Medulla oblongata (tissue), 1 donor: ENCODE measurements at regions not wholly inside any gene's neighbourhood (a gene's known extent, or its start where the extent isn't known, plus 50 kb on each side); places are given as distances from the start of the nearest gene placed in this dataset.

Experiments used
- DNase-seq: peaks from one replicate; pipeline ENCODE4 v3.0.0-alpha.2; 2015; ENCODE audit errors: extremely low spot score

GRCh38 chr2:103734911-103735310, 973.1 kb downstream of the TMEM182 start:
- DNase-seq: no peak

- DNase-seq: no peak
Measured at GRCh38 chr2:103738108-103738507, 976.3 kb downstream of the TMEM182 start.

- no peak for DNase-seq
Measured at GRCh38 chr2:103738606-103739005, 976.8 kb downstream of the TMEM182 start.

DNA sequence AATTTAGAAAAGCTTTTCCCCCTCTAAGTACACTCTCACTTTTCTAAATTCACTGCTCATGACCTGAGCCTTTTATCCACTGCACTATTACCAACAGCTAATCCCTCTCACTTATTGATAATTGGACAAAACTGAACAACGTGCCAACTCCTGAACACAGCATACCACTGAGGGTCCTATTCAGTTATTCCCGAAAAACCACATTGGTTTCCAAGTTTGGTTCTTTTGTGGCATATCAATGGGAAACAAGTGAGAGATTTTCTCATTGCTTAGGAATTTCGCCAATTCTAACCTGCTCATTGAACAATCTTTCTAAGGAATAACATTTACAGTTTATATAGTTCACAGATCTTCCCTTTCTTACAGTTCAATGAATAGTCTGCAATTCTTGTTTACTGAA, 977.4 kb downstream of the TMEM182 start:
- no peak for DNase-seq

DNA sequence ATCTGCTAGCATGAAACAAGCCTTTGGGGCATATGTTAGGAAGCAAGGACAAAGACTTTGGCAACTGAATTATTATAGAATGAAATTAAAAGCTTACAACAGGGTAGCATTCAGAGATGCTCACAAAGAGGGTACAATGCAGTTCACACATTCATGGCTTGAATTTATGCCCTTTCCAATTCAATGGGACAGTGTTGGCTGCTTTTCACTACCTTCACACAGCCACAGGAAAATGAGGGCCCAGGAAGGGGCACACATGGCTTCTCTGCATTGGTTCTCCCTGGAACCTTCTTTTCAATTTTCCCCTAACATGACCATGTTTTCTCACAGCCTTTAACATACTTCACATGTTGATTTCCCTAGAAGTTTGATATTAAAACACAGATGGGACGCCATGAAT, 978.1 kb downstream of the TMEM182 start:
- DNase-seq: peak; percentile 2

- DNase-seq: no peak
Measured at GRCh38 chr2:103740631-103741030, 978.8 kb downstream of the TMEM182 start.

GRCh38 chr2:103743195-103743594, 981.4 kb downstream of the TMEM182 start:
- DNase-seq: no peak

DNA sequence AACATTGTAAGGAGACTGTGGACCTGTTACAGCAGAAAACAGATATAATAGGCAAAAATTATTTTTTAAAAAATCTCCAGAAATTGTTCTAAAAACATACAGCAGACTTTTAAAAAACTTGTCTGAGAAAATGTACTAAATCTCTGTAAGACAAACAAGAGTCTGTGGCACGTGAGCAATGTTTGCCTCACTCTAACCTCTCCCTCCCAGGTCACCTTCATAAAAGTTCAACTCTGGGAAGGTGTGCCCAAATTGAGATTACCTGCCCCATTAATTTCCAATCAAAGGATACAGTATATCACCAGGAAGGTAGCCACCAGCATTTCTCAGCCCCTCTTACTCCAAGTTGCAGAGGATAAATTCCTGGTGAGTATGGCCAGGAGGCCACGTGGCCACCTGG, 992.7 kb downstream of the TMEM182 start:
- DNase-seq: no peak

DNA sequence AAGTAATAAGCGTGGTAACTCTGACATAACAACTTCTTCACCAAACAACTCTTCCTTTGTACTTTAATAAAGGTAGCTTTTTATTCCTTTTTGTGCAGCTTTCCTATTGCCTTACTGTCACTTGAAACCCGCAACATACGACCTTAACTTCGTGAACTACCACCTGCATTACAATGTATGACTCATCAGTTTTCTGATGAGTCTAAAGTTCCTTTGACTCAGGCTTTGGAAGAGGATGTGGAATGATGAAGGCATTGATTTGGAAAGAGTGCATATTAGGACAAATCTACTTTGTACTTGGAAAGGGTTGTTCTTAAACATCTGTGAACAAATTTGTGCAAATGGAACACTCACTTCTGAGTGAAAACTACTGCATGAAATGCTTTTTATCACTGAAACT, 1012.1 kb downstream of the TMEM182 start:
- DNase-seq: no peak

- no peak for DNase-seq
Measured at GRCh38 chr2:103780088-103780702, 1018.4 kb downstream of the TMEM182 start.

DNA sequence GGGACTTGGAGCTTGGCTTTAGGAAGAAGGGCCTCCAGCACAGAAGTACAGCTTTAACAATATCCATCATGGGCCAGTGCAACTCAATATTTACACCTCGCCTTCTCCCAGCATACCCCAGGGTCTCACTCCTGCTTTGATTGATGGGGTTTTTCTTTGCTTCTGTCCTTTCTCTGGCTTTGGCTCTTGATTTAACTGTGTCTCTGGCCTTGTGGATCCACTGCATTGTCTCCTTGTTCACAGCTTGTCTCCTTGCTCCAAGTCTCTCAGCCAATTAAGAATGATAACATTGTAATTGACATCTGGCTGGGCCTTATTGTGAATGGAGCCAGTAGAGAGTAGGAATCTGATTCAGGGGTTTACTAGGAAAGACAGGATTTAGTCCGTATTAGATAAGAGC, 1019.5 kb downstream of the TMEM182 start:
- no peak for DNase-seq

DNA sequence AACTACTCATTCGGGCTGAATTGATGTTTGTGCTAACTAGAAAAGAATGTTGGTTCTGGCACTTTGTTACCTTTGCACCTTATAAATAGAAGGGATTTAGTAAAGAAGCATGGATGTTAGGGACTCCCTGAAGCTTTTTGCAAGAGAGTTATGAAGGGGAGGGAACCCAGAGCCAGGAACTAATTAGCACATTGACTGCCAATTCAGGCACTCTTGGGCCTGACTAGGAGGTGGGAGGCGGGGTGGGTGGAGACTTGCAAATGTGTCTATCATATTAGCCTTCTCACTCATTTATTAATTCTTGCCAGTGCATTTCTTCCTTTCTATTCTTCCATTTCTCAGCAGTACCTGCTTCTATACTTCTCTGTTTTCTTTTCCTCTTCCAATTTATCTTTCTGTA, 1022.4 kb downstream of the TMEM182 start:
- DNase-seq: peak; percentile 6

DNA sequence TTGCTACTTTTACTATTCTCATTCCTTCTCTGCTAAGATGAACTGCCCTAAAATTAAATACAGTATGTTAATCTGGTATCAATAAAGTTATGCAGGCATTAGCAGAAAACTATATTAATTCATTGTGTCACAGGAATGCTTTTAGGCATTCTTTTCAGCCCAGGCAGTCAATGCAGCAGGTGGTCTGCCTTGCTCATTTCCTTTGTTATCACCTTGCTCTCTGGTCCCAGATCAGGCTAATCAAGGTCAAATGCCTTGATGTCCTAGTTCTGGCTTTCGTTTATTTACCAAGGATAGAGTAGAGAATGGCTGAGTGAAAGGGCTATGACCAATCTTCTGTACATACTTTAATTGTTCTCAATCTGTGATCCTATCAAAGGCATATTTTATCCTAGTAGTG, 1023.6 kb downstream of the TMEM182 start:
- DNase-seq: no peak

GRCh38 chr2:103785956-103786355, 1024.1 kb downstream of the TMEM182 start:
- no peak for DNase-seq

DNA sequence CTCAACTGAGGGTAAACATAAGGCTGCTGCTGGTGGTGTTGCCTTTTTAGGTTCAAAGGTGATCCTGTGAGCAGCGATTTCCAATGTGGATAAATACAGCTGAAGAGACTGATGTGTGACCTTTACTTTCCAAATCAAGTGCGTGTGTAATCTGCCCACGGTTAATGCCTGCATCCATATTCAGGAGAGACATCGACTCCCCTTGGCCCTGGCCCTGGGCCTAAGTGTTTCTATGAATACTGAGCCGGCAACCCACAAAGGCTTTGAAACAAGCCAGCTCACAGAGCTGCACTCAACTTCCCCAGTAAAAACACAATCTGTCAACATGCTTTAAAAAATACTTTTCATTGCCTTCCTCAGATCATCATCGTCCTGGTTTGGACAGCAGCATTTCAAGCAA, 1026.6 kb downstream of the TMEM182 start:
- DNase-seq: peak; percentile 11

- DNase-seq: no peak
Measured at GRCh38 chr2:103788951-103789350, 1027.1 kb downstream of the TMEM182 start.

DNA sequence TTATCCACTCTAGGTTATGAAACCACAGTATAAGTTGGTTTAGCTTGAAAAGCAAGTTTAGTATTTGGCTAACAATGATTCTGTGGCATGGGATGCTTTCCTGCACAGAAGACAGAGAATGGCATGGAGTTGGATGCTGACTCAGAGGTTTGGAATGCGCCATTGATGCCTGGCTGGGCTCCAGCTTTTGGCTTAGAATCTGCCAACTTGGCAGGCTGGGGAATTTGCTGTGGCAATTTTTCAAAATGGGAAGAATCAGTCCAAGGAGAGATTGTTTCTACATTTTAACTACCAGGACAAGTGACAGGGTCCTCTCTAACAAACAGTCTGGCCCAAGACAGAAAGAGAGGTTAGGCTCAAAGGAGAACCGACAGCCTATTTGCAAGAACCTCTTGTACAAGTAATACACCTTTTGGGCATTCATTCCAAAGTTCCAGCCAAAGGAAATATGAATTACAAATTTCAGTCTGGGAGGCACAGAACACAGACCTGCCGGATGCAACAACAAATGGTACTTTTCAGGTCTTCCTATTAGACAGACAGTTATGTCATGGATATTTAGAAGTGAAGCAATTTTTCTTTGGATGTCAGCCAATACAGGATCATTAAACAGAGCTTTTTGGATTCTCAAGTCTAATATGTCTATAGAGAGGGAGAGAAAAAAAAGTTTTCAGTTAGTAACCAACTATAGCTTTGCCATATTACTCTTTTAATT, 1027.7 kb downstream of the TMEM182 start:
- DNase-seq: peak; percentile 66

DNA sequence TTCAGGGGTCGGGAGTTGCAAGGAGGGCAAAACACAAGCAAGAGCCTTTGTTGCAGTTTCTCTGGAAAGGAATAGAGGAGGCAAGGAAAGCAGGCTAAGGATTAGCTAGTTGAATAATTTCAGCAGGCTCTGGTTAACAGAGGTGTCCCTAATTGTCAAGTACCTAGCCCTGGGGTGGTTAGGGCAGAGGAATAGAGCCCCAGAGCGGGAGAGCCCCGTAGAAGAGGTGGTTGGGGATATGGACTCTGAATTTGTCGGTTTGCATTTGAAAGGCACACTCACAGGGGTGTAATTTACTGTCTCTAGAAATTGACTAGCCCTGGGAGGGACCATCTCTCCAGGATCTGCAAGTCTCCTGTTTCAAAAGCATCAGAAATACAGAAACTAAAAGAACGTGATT, 1030.2 kb downstream of the TMEM182 start:
- DNase-seq: no peak

- DNase-seq: no peak
Measured at GRCh38 chr2:103798291-103798690, 1036.5 kb downstream of the TMEM182 start.

GRCh38 chr2:103804013-103804412, 1042.2 kb downstream of the TMEM182 start:
- no peak for DNase-seq

GRCh38 chr2:103805746-103806145, 1043.9 kb downstream of the TMEM182 start:
- DNase-seq: no peak

GRCh38 chr2:103808814-103809213, 1045.1 kb upstream of the POU3F3 start:
- DNase-seq: no peak

DNA sequence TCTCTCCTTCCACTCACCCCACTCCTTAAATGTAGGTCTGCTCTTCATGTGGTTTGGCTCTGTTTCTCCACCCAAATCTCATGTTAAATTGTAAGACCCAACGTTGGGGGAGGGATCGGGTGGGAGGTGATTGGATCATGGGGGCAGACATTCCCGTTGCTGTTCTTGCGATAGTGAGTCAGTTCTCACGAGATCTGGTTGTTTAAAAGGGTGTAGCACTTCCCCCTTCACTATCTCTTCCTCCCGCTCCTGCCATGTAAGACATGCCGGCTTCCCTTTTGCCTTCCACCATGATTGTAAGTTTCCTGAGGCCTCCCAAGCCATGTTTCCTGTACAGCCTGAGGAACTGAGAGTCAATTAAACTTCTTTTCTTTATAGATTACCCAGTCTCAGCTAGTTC, 1044.5 kb upstream of the POU3F3 start:
- no peak for DNase-seq

- no peak for DNase-seq
Measured at GRCh38 chr2:103809941-103810441, 1043.9 kb upstream of the POU3F3 start.
